ENCODE measurements at regions not wholly inside any gene's neighbourhood (a gene's known extent, or its start where the extent isn't known, plus 50 kb on each side); places are given as distances from the start of the nearest gene placed in this dataset.

DNA sequence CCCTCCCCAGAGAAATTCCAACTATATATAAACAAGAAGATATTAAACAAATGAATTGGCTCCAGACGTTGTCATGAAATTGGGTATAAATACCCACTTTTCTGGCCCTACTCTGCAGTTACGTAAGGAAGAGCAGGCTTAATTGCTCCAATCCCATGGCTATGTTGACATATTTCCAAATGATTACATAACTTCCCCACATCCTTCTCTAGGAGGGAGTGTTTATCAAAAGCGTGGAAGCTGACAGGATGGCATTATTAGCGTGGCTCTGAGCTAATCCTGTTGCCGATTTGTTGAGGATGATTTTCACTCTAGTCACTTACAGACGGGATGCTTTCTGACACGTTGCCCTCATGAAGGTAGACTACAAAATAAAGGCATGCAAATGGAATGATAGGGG, 347.5 kb upstream of the TMCO5A start:
- Histone ChIP-seq H3K4me3 (ENCODE audit: insufficient read depth, low read depth, low read length) (no peak overlapping the region), H3K27ac (ENCODE audit: insufficient read depth, low read depth, low read length, poor library complexity, severe bottlenecking) (no peak overlapping the region), H3K27me3 (ENCODE audit: control insufficient read depth, insufficient read depth, low read length, poor library complexity, severe bottlenecking) (no peaks in the 10 kb centered on the region), H3K9me3 (ENCODE audit: control insufficient read depth, low read length) (no peaks in the 10 kb centered on the region), H3K4me1 (ENCODE audit: control insufficient read depth, insufficient read depth, low read length) (no peaks in the 10 kb centered on the region), H3K36me3 (ENCODE audit: control insufficient read depth, insufficient read depth, low read length) (peaks cover 2% of the 10 kb centered on the region)
- 93% methylated on average over 7 of the region's 7 CpGs for WGBS, 2 experiments

DNA sequence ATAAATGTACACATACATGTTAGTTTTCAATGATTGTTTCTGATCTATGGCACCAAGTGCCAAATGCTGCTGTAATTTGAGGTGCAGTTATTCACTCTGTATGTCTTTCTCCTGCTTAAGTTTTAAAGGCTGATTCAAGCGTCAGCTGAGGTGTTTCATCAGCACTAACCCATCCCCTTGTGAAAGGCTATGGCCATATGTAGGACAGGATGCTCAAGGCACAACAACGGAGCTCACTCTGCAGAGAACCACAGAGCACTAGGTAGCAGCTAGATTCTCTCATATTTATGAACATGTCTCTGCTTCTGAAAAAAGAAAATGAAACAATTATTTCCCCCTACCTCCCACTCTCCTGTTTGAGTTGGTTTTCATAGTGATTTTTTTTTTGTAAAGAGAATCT, 340.0 kb upstream of the TMCO5A start:
- H3K9me3 ChIP-seq (ENCODE audit: control insufficient read depth, low read length): no peaks in the 10 kb centered on the region
- 84 to 89% methylated on average over 2 of the region's 2 CpGs for WGBS, 2 experiments
- H3K36me3 ChIP-seq (ENCODE audit: control insufficient read depth, insufficient read depth, low read length): no peaks in the 10 kb centered on the region
- no peaks in the 10 kb centered on the region for H3K4me1 ChIP-seq (ENCODE audit: control insufficient read depth, insufficient read depth, low read length)
- H3K27me3 ChIP-seq (ENCODE audit: control insufficient read depth, insufficient read depth, low read length, poor library complexity, severe bottlenecking): no peaks in the 10 kb centered on the region
- no peak overlapping the region for H3K4me3 ChIP-seq (ENCODE audit: insufficient read depth, low read depth, low read length)
- H3K27ac ChIP-seq (ENCODE audit: insufficient read depth, low read depth, low read length, poor library complexity, severe bottlenecking): no peak overlapping the region

DNA sequence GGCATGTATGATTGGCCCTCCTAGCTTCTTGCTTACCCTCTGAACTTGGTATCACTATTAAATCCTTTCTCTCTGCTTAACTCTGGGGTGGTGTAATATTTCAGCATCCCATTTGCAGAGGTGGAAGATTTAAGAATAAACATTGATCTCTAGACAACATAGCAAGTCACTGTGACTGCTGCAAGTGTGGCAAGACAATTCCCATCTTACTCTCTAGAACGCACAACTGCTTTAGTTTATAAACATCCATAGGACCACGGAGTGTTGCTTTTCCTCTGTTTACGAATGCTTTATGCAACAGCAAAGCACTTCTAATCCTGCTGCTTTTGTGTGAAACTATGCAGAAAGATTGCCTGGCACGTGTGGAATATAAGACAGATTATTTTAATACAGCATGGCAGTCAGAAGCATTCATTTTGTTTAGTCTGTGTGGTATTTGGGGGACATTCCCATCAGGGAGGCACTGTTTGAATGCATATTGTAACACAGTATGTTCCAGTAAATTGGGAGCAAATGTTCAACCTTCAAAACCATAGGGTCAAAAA, 338.9 kb upstream of the TMCO5A start:
- Histone ChIP-seq H3K36me3 (ENCODE audit: control insufficient read depth, insufficient read depth, low read length) (no peaks in the 10 kb centered on the region), H3K27ac (ENCODE audit: insufficient read depth, low read depth, low read length, poor library complexity, severe bottlenecking) (no peak overlapping the region), H3K4me1 (ENCODE audit: control insufficient read depth, insufficient read depth, low read length) (no peaks in the 10 kb centered on the region), H3K9me3 (ENCODE audit: control insufficient read depth, low read length) (no peaks in the 10 kb centered on the region), H3K4me3 (ENCODE audit: insufficient read depth, low read depth, low read length) (no peak overlapping the region), H3K27me3 (ENCODE audit: control insufficient read depth, insufficient read depth, low read length, poor library complexity, severe bottlenecking) (no peaks in the 10 kb centered on the region)
- 89% methylated on average over 4 of the region's 4 CpGs for WGBS, 2 experiments

DNA sequence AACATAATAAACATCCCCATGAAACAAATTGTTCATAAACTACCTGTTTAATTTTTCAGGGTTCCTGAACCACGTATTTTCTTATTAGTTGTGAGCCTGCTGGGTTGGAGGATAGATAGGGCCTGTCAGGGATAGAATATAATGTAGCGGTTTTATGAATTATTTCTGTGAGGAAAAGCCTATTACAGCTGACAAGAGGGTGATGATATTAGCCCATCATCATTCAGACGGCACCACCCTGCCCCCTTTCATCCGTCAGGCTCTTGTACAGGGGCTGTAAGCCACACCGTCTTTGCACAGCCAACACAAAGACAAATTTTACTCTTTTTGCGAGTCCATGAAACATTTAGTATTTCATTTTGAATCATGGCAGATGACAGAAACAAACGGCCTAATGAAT, 335.3 kb upstream of the TMCO5A start:
- 92 to 93% methylated on average over 7 of the region's 7 CpGs for WGBS, 2 experiments
- H3K9me3 ChIP-seq (ENCODE audit: control insufficient read depth, low read length): no peaks in the 10 kb centered on the region
- H3K27me3 ChIP-seq (ENCODE audit: control insufficient read depth, insufficient read depth, low read length, poor library complexity, severe bottlenecking): no peaks in the 10 kb centered on the region
- no peaks in the 10 kb centered on the region for H3K36me3 ChIP-seq (ENCODE audit: control insufficient read depth, insufficient read depth, low read length)
- H3K4me1 ChIP-seq (ENCODE audit: control insufficient read depth, insufficient read depth, low read length): no peaks in the 10 kb centered on the region
- H3K4me3 ChIP-seq (ENCODE audit: insufficient read depth, low read depth, low read length): no peak overlapping the region
- H3K27ac ChIP-seq (ENCODE audit: insufficient read depth, low read depth, low read length, poor library complexity, severe bottlenecking): no peak overlapping the region

DNA sequence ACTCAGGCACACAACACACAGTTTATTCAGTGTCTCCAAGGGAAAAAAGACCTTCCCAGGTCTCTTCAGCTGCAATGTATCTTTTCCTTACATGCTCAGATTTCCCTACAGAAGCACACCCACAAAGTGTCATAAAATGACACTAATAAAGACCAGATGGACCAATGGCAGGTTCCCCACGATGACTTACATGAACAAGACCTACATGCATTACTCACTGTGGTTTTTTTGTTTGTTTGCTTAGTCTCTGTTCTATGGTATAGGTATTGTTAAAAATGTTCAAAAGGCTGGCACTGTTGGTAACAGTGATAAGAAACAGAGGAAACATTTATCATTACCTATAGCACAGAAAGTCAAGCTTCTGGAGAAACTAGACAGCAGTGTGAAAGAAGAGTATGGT, 318.2 kb upstream of the TMCO5A start:
- no peaks in the 10 kb centered on the region for H3K4me1 ChIP-seq (ENCODE audit: control insufficient read depth, insufficient read depth, low read length)
- no peak overlapping the region for H3K4me3 ChIP-seq (ENCODE audit: insufficient read depth, low read depth, low read length)
- no peaks in the 10 kb centered on the region for H3K9me3 ChIP-seq (ENCODE audit: control insufficient read depth, low read length)
- no peaks in the 10 kb centered on the region for H3K36me3 ChIP-seq (ENCODE audit: control insufficient read depth, insufficient read depth, low read length)
- 100% methylated on average over 1 of the region's 1 CpG for WGBS, 2 experiments
- H3K27ac ChIP-seq (ENCODE audit: insufficient read depth, low read depth, low read length, poor library complexity, severe bottlenecking): no peak overlapping the region
- H3K27me3 ChIP-seq (ENCODE audit: control insufficient read depth, insufficient read depth, low read length, poor library complexity, severe bottlenecking): no peaks in the 10 kb centered on the region

DNA sequence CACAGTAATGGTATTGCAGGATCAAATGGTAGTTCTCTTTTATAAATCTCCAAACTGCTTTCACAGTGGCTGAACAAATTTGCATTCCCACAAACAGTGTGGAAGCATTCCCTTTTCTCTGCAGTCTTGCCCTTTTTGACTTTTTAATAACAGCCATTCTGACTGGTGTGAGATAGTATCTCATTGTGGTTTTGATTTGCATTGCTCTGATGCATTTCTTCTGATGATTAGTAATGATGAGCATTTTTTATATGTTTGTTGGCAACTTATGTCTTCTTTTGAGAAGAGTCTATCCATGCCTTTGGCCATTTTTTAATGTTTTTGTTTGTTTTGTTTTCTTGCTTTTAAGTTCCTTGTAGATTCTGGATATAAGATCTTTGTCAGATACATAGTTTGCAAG, 316.1 kb upstream of the TMCO5A start:
- no peak overlapping the region for H3K27ac ChIP-seq (ENCODE audit: insufficient read depth, low read depth, low read length, poor library complexity, severe bottlenecking)
- no peak overlapping the region for H3K4me3 ChIP-seq (ENCODE audit: insufficient read depth, low read depth, low read length)
- H3K9me3 ChIP-seq (ENCODE audit: control insufficient read depth, low read length): no peaks in the 10 kb centered on the region
- no peaks in the 10 kb centered on the region for H3K27me3 ChIP-seq (ENCODE audit: control insufficient read depth, insufficient read depth, low read length, poor library complexity, severe bottlenecking)
- H3K4me1 ChIP-seq (ENCODE audit: control insufficient read depth, insufficient read depth, low read length): no peaks in the 10 kb centered on the region
- H3K36me3 ChIP-seq (ENCODE audit: control insufficient read depth, insufficient read depth, low read length): no peaks in the 10 kb centered on the region

DNA sequence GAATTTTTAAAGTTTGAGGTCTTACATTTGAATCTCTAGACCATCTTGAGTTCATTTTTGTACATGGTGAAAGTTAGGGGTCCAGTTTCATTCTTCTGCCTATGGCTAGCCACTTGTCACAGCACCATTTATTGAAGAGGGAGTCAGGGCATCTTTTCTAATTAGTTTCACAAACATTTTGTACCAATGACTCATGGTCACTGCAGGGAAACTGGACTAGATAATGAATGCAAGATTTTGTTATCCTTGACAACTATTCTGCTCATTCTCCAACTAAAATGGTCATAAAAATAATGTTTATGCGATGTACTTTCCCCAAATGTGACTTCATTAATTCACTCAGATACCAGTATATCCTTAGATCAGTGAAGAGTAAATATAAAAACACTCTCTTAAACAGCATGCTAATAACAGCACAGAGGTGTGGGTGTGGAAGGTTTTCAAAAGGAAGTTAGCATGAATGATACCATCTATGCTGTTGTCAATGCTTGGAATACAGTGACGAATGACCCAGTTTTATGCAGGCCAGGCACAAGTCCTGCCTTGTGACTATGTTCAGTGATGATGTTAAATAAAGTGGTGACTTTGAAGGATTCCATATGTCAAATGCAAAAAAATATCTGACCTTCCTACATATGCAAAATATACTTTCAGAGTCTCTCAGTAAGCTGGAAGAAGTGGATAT, 314.9 kb upstream of the TMCO5A start:
- WGBS, 2 experiments: 90 to 95% methylated on average over 2 of the region's 2 CpGs
- H3K4me3 ChIP-seq (ENCODE audit: insufficient read depth, low read depth, low read length): no peak overlapping the region
- H3K27me3 ChIP-seq (ENCODE audit: control insufficient read depth, insufficient read depth, low read length, poor library complexity, severe bottlenecking): no peaks in the 10 kb centered on the region
- H3K27ac ChIP-seq (ENCODE audit: insufficient read depth, low read depth, low read length, poor library complexity, severe bottlenecking): no peak overlapping the region
- H3K36me3 ChIP-seq (ENCODE audit: control insufficient read depth, insufficient read depth, low read length): no peaks in the 10 kb centered on the region
- no peaks in the 10 kb centered on the region for H3K4me1 ChIP-seq (ENCODE audit: control insufficient read depth, insufficient read depth, low read length)
- H3K9me3 ChIP-seq (ENCODE audit: control insufficient read depth, low read length): no peaks in the 10 kb centered on the region

DNA sequence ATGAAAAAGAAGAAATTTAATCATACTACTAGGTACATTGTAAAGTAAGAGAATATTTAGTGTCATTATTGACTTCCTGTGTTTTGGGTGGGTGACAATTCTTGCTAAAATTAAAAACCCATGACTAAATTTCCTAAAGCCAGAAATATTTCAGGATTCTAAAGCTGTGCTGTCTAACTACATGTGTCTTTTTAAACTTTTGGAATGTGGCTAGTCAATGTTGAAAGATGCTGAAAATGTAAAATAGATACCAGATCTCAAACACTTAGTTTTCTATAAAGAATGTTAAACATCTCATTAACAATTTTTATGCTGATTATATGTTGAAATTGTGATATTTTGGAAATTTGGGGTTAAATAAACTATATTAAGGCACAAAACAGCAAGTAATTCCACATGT, 308.9 kb upstream of the TMCO5A start:
- Histone ChIP-seq H3K9me3 (ENCODE audit: control insufficient read depth, low read length) (no peaks in the 10 kb centered on the region), H3K27me3 (ENCODE audit: control insufficient read depth, insufficient read depth, low read length, poor library complexity, severe bottlenecking) (no peaks in the 10 kb centered on the region), H3K36me3 (ENCODE audit: control insufficient read depth, insufficient read depth, low read length) (no peaks in the 10 kb centered on the region), H3K27ac (ENCODE audit: insufficient read depth, low read depth, low read length, poor library complexity, severe bottlenecking) (no peak overlapping the region), H3K4me1 (ENCODE audit: control insufficient read depth, insufficient read depth, low read length) (no peaks in the 10 kb centered on the region), H3K4me3 (ENCODE audit: insufficient read depth, low read depth, low read length) (no peak overlapping the region)

DNA sequence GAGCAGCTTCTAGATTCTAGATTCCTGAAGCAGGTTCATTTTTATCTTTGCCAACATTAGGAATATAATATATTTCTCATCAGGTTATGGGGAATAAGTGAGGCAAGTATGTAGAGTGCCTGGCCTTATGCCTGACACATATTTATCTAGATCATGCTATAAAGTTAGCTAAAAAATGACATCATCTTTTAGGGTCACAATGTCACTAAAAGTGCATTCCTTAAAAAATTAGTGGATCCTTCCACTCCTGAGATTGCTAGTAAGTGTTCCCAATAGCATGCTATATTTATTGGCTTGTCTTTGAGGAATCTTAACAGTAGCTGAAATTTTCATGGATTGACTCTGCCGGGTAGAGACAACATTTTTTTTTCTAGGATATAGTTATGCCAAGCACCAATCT, 305.9 kb upstream of the TMCO5A start:
- 89 to 91% methylated on average over 1 of the region's 1 CpG for WGBS, 2 experiments
- Histone ChIP-seq H3K4me1 (ENCODE audit: control insufficient read depth, insufficient read depth, low read length) (no peaks in the 10 kb centered on the region), H3K27me3 (ENCODE audit: control insufficient read depth, insufficient read depth, low read length, poor library complexity, severe bottlenecking) (no peaks in the 10 kb centered on the region), H3K9me3 (ENCODE audit: control insufficient read depth, low read length) (no peaks in the 10 kb centered on the region), H3K27ac (ENCODE audit: insufficient read depth, low read depth, low read length, poor library complexity, severe bottlenecking) (no peak overlapping the region), H3K36me3 (ENCODE audit: control insufficient read depth, insufficient read depth, low read length) (no peaks in the 10 kb centered on the region), H3K4me3 (ENCODE audit: insufficient read depth, low read depth, low read length) (no peak overlapping the region)

DNA sequence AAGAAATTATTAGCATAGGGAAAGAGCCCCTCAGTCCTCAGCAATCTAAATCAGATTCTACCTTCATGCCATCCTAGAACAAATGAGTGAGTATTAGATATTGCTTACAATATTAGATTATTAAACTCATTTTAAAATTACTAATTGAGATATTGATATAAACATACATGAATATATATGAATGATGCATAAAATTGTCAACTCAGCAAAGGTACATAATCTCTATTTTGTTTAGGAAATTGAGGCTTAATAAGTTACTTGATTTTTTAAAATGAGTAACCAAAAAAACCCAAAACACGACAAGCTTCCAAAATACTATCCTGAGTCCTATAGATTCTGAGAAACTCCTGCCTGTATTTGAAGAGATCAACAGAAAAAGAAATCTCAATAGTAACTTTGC, 297.7 kb upstream of the TMCO5A start:
- no peak overlapping the region for H3K27ac ChIP-seq (ENCODE audit: insufficient read depth, low read depth, low read length, poor library complexity, severe bottlenecking)
- no peaks in the 10 kb centered on the region for H3K27me3 ChIP-seq (ENCODE audit: control insufficient read depth, insufficient read depth, low read length, poor library complexity, severe bottlenecking)
- no peaks in the 10 kb centered on the region for H3K4me1 ChIP-seq (ENCODE audit: control insufficient read depth, insufficient read depth, low read length)
- H3K9me3 ChIP-seq (ENCODE audit: control insufficient read depth, low read length): no peaks in the 10 kb centered on the region
- H3K36me3 ChIP-seq (ENCODE audit: control insufficient read depth, insufficient read depth, low read length): no peaks in the 10 kb centered on the region
- WGBS, 2 experiments: 83% methylated on average over 1 of the region's 1 CpG; no CpG with 5 or more reads in 1 of the 2 experiments
- no peak overlapping the region for H3K4me3 ChIP-seq (ENCODE audit: insufficient read depth, low read depth, low read length)

DNA sequence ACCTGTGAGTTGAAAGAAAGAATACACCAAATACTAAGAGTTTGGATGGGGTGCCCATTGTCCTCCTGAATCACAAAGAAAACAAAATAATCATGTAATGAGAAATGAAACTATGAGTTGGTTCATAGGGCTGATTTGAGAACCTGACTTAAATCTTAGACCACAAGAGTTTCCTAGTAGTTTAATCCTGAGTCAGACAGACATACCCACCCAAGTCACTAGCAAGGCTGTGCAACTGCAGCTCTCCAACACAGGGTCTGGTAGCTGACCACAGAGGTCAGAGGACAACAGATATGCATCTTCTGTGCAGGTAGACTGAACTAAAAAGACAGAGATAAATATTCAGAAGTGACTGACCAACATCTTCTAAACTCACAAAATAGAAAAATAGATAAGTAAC, 296.3 kb upstream of the TMCO5A start:
- H3K9me3 ChIP-seq (ENCODE audit: control insufficient read depth, low read length): no peaks in the 10 kb centered on the region
- H3K27ac ChIP-seq (ENCODE audit: insufficient read depth, low read depth, low read length, poor library complexity, severe bottlenecking): no peak overlapping the region
- H3K27me3 ChIP-seq (ENCODE audit: control insufficient read depth, insufficient read depth, low read length, poor library complexity, severe bottlenecking): no peaks in the 10 kb centered on the region
- H3K4me3 ChIP-seq (ENCODE audit: insufficient read depth, low read depth, low read length): no peak overlapping the region
- H3K36me3 ChIP-seq (ENCODE audit: control insufficient read depth, insufficient read depth, low read length): no peaks in the 10 kb centered on the region
- H3K4me1 ChIP-seq (ENCODE audit: control insufficient read depth, insufficient read depth, low read length): no peaks in the 10 kb centered on the region

Data from ectodermal cell (in vitro differentiated cells).